ENCODE measurements at regions not wholly inside any gene's neighbourhood (a gene's known extent, or its start where the extent isn't known, plus 50 kb on each side); places are given as distances from the start of the nearest gene placed in this dataset.

DNA sequence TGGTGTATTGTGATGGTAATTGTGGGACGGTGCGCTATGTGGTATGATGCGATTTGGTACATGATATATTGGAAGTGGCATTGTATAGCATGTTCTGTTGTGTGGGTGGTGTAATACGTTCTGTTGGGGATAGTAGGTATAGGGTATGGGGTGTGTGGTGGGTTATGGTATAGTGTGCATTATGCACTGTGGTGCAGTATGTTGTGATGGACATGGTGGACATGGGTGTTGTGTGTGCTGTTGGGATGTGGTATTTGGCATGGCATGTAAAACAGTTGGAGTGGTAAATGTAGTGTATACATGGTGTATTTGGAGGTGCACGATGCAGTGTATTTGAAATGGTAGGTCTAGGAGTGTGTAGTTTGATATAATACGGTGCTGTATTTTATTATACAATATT is 170.6 kb upstream of the CNTNAP4 start:
- TF ChIP-seq CTCF (IDR thresholded peaks at IDR 0.05) (no peak), POLR2A (IDR thresholded peaks at IDR 0.05) (no peak)

Data from body of pancreas (tissue), 4 donors.